GM18502 (cell line): ENCODE measurements at regions not wholly inside any gene's neighbourhood (a gene's known extent, or its start where the extent isn't known, plus 50 kb on each side); places are given as distances from the start of the nearest gene placed in this dataset.
"Not testable (repeated sequence)": the region's sequence is repeated elsewhere in the genome, so short reads cannot be mapped to it uniquely, and the experiment has no call there.

ENCODE experiments used
- ATAC-seq: cut with Tn5 transposase; IDR thresholded peaks from one replicate; pipeline ENCODE4 v1.9.1; 2021; ENCODE audit warnings: mild to moderate bottlenecking; ENCODE audit not compliant: unreplicated experiment, poor library complexity

GRCh38 chr6:167687116-167687725 lies 139.5 kb upstream of the AFDN start:
- ATAC-seq, result no peak

GRCh38 chr6:167688123-167688522 lies 138.6 kb upstream of the AFDN start:
- no peak for ATAC-seq

DNA sequence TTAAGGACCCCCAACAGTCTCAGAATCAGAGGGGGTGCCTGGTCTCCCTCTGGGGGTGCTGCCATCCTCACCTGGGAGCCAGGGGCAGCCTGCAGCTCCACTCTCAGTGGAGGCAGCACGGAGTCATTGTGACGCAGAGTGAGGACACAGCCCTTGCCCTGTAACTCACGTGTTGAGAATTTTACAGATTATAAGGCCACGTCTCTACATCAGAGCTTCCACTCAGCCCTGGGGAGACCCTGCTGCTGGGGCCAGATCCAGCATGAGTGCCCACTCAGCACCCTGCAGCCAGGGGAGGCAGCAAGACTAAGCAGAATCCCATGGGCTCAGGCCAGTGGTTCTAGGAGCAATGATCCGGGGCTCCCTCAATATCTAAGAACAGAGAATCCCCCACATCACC lies 137.4 kb upstream of the AFDN start:
- no peak for ATAC-seq

GRCh38 chr6:167689751-167690150 lies 137.0 kb upstream of the AFDN start:
- ATAC-seq, result no peak

DNA sequence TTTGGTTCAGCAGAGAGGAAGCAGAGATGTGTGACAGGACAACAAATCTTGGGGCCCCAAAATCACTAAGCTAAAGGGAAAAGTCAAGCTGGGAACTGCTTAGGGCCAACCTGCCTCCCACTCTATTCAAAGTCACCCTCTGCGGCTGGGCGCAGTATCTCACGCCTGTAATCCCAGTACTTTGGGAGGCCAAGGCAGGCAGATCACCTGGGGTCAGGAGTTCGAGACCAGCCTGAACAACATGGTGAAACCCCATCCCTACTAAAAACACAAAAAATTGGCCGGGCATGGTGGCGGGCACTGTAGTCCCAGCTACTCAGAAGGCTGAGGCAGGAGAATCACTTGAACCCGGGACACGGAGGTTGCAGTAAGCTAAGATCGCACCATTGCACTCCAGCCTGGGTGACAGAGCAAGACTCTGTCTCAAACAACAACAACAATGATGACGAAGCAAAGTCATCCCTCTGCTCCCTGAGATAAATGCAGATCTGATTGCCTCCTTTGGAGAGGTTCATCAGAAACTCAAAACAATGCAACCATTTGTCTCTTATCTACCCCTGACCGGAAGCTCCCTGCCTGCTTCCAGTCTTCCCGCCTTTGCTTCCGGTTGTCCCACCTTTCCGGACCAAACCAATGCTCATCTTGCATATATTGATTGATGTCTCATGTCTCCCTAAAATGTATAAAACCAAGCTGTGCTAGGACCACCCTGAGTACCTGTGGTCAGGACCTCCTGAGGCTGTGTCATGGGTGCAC lies 136.4 kb upstream of the AFDN start:
- ATAC-seq, result not testable (repeated sequence)

GRCh38 chr6:167690931-167691330 lies 135.8 kb upstream of the AFDN start:
- no peak for ATAC-seq

DNA sequence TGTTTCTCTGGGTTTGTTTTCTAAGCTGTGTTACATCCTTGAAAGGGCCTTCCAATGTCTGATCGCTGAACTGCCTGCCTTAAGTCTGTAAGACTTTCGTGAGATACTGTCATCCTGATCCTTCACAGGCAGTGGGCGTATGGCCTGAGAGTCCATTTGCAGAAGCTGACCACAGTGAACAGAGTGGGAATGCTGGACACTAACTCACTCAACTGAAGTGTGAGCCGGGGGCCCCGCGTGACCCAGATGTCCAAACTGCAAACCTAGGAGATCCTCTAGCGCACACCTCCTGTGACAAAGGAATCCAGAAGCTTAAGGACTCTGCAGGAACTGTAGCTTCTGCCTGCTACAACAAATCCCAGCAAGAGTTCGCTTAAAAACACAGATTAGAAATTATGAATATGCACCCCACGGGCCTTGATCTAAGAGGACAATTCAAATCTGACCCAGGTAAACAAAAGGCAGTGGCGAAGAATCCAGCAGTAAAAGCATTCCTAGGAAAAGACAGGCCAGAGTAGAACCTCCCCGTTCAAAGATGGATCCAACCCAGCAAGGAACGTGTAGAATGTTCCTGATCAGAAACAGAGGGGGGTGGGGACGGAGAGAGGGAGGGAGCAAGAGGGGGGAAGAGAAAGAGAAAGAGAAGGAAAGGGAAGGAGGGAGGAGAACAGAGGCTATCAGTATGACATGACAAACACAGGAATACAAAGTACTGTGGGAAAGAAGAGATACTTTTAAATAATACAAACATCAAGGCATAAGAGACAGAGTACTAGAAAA lies 135.0 kb upstream of the AFDN start:
- no peak for ATAC-seq

DNA sequence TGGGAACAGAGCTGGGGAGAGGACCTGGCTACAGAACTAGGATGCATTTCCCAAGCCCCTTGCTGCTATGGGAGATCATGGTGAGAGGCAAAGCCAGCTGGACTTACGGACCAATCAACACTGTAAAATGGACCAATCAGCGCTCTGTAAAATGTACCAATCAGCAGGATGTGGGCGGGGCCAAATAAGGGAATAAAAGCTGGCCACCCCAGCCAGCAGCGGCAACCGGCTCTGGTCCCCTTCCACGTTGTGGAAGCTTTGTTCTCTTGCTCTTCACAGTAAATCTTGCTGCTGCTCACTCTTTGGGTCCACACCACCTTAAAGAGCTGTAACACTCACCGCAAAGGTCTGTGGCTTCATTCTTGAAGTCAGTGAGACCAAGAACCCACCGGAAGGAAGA lies 133.2 kb upstream of the AFDN start:
- ATAC-seq, result not testable (repeated sequence)

- ATAC-seq, result no peak
These were observed 130.9 kb upstream of the AFDN start for GRCh38 chr6:167695831-167696230.

- no peak for ATAC-seq
These were observed 130.4 kb upstream of the AFDN start for GRCh38 chr6:167696296-167696695.

DNA sequence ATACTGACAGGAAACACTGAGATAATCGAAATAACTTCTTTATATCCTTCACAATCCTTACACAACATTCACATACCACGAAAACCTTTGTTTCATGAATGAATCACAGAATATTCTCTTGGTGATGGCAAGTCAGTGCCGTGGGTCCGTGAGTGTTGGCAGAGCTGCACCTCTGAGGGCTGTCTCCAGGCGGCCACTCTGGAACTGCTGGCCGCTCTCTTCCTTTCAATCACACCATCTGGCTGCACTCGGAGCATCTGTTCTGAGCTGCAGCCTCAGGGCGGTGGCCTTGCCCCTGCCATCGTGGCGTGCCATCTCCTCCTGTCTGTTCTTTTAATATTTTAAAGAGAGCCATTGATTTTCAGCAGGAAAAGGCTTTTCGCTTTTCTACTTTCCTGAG lies 129.4 kb upstream of the AFDN start:
- ATAC-seq, result no peak

DNA sequence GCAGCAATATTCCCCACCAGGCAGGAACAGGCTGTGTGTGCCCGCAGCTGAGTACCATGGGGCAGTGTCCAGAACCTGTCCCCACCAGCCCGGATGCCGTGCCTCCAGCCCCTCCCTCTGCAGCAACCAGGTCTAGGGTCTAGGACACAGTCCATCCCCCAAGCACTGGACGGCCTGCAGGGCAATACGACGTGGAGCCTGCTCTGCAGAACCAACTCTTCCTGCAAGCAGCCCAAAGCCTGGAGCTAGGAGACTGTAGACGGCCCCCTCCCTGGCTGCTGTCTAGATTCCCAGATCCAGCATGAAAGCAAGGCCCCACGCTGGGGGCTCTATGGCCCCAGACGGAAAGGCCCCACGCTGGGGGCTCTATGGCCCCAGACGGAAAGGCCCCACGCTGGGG lies 128.2 kb upstream of the AFDN start:
- no peak for ATAC-seq

- peak; percentile 97 for ATAC-seq
These were observed 127.4 kb upstream of the AFDN start for GRCh38 chr6:167699141-167699931.

DNA sequence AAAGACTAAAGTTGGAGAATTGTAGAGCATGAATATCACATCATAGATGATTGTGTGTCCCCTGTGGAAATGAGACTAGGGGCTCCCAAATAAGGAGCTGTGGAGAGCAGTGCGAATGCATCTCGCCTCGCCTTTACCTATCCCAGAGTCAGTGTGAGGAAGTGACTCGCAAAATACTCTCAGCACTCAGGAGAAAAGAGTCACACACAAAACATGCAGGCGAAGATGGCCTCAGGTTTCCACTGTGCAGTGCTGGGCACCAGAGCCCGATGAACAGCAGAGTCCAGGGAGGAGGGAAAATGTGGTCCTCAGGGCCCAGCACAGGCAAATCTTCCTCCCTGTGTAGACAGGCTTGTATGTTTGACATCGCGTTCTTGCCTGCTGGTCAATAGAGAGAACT lies 126.5 kb upstream of the AFDN start:
- no peak for ATAC-seq

GRCh38 chr6:167701010-167701409 lies 125.7 kb upstream of the AFDN start:
- ATAC-seq, result no peak

GRCh38 chr6:167702241-167702827 lies 124.4 kb upstream of the AFDN start:
- ATAC-seq, result no peak

GRCh38 chr6:167703347-167703746 lies 123.4 kb upstream of the AFDN start:
- no peak for ATAC-seq

GRCh38 chr6:167703781-167704180 lies 122.9 kb upstream of the AFDN start:
- ATAC-seq, result no peak

GRCh38 chr6:167704396-167704901 lies 122.3 kb upstream of the AFDN start:
- ATAC-seq, result no peak

GRCh38 chr6:167705211-167705750 lies 121.4 kb upstream of the AFDN start:
- no peak for ATAC-seq
